OCI-LY1 (cell line): ENCODE measurements at regions not wholly inside any gene's neighbourhood (a gene's known extent, or its start where the extent isn't known, plus 50 kb on each side); places are given as distances from the start of the nearest gene placed in this dataset.

Experiments
- H2AFZ ChIP-seq: fragments of 200-600 bp; sonication (generic), shearing (Covaris generic); 2 replicates; pipeline ENCODE4 v1.6.0; 2014; ENCODE audit warnings: antibody characterized with exemption, mild to moderate bottlenecking, low read length
- H3F3A ChIP-seq: fragments of 200-600 bp; sonication (generic), shearing (Covaris generic); 2 replicates; pipeline ENCODE4 v1.6.0; 2014; ENCODE audit warnings: mild to moderate bottlenecking, antibody characterized with exemption, low read length, moderate library complexity; ENCODE audit not compliant: insufficient read depth
- H3K27ac ChIP-seq: fragments of 200-600 bp; sonication (generic); 2 replicates; pipeline ENCODE4 v1.5.1; 2014; ENCODE audit warnings: low read length, mixed run types, mild to moderate bottlenecking, low read depth; ENCODE audit not compliant: poor library complexity, severe bottlenecking
- H3K27me3 ChIP-seq: fragments of 200-600 bp; sonication (generic); 2 replicates; pipeline ENCODE4 v1.6.0; 2014; ENCODE audit warnings: antibody characterized with exemption, mild to moderate bottlenecking, low read length, moderate library complexity; ENCODE audit not compliant: insufficient read depth
- H3K36me3 ChIP-seq: fragments of 200-600 bp; sonication (generic); 2 replicates; pipeline ENCODE4 v1.6.1; 2014; ENCODE audit warnings: mild to moderate bottlenecking, antibody characterized with exemption, low read length, moderate library complexity, mixed read lengths; ENCODE audit not compliant: insufficient read depth
- H3K4me1 ChIP-seq: fragments of 200-600 bp; sonication (generic); 2 replicates; pipeline ENCODE4 v1.5.1; 2014; ENCODE audit warnings: mild to moderate bottlenecking, low read length, moderate library complexity; ENCODE audit not compliant: insufficient read depth, severe bottlenecking
- H3K4me2 ChIP-seq: fragments of 200-600 bp; sonication (generic), shearing (Covaris generic); 2 replicates; pipeline ENCODE4 v1.6.1; 2014; ENCODE audit warnings: low read length
- H3K4me3 ChIP-seq: fragments of 200-600 bp; sonication (generic); 2 replicates; pipeline ENCODE4 v1.5.1; 2014; ENCODE audit warnings: low read length, low read depth, mild to moderate bottlenecking, mixed read lengths; ENCODE audit not compliant: poor library complexity, severe bottlenecking
- H3K79me2 ChIP-seq: fragments of 200-600 bp; shearing (Covaris generic); 2 replicates; pipeline ENCODE4 v1.6.1; 2016; ENCODE audit warnings: mixed run types, low read length, mixed read lengths; ENCODE audit not compliant: insufficient read depth
- H3K9ac ChIP-seq: fragments of 200-600 bp; sonication (generic), shearing (Covaris generic); 2 replicates; pipeline ENCODE4 v1.6.1; 2014; ENCODE audit warnings: mild to moderate bottlenecking, low read length, mixed read lengths
- H3K9me2 ChIP-seq: fragments of 200-600 bp; sonication (generic), shearing (Covaris generic); 2 replicates; pipeline ENCODE4 v1.6.1; 2014; ENCODE audit warnings: low read depth, mild to moderate bottlenecking, low read length, mixed read lengths
- H3K9me3 ChIP-seq: fragments of 200-600 bp; shearing (Covaris generic); 2 replicates; pipeline ENCODE4 v1.6.1; 2014; ENCODE audit warnings: low read length, mixed read lengths
- H4K20me1 ChIP-seq: fragments of 200-600 bp; sonication (generic), shearing (Covaris generic); 2 replicates; pipeline ENCODE4 v1.6.0; 2016; ENCODE audit warnings: mild to moderate bottlenecking, low read length; ENCODE audit not compliant: insufficient read depth
- CTCF ChIP-seq: fragments of 200-600 bp; sonication (generic), shearing (Covaris generic); IDR thresholded peaks from 2 replicates; pipeline ENCODE4 v1.5.1; 2017; ENCODE audit warnings: mild to moderate bottlenecking, antibody characterized with exemption, low read length, moderate library complexity, mixed read lengths
- EZH2 ChIP-seq: fragments of 200-600 bp; sonication (generic), shearing (Covaris generic); IDR thresholded peaks from 2 replicates; pipeline ENCODE4 v1.8.0; 2017; ENCODE audit warnings: borderline replicate concordance, mixed run types, mild to moderate bottlenecking, antibody characterized with exemption, low read length, moderate library complexity, mixed read lengths

GRCh38 chr3:111012388-111013248 lies 59.0 kb upstream of the NECTIN3 start:
- no peak; the same call in 1 of the 2 replicates for TF ChIP-seq CTCF
- TF ChIP-seq EZH2 = no peak
- H2AFZ ChIP-seq = no peak overlapping the region
- no peaks in the 10 kb centered on the region for H3K9me2 ChIP-seq
- no peaks in the 10 kb centered on the region for H3K36me3 ChIP-seq
- no peak overlapping the region for H3K4me2 ChIP-seq
- no peak overlapping the region for H3K9ac ChIP-seq
- no peak overlapping the region for H3K27ac ChIP-seq
- H3K9me3 ChIP-seq = no peaks in the 10 kb centered on the region
- H3K79me2 ChIP-seq = no peaks in the 10 kb centered on the region
- H3K27me3 ChIP-seq = no peaks in the 10 kb centered on the region
- H3K4me1 ChIP-seq = no peaks in the 10 kb centered on the region
- no peaks in the 10 kb centered on the region for H3F3A ChIP-seq
- no peak overlapping the region for H3K4me3 ChIP-seq
- H4K20me1 ChIP-seq = no peaks in the 10 kb centered on the region
